Pancreas (tissue), 10 donors: ENCODE measurements at regions not wholly inside any gene's neighbourhood (a gene's known extent, or its start where the extent isn't known, plus 50 kb on each side); places are given as distances from the start of the nearest gene placed in this dataset.

Experiments
- ATAC-seq, 4 donors: fragments of 200-7000 bp; cut with Tn5 transposase; one replicate each; pipeline versions ENCODE4 v1.8.0 to v1.9.1; 2020; ENCODE audit warnings: mild to moderate bottlenecking in 4 of 4, moderate library complexity in 4 of 4
- DNase-seq, 6 donors: peaks; one replicate each; pipeline ENCODE4 v3.0.0-alpha.2; 2020
- FAIRE-seq: peaks from 2 replicates; lab custom pipeline; 2012; peaks lifted over from hg19 to GRCh38; lab: Jason Lieb, UNC
- H3K27ac ChIP-seq, 4 donors: fragments of 200-600 bp; sonication (generic); 1 replicate in 3 of 4; 2 replicates in 1 of 4; pipeline versions ENCODE4 v1.5.0 to v1.8.0; 2020
- H3K27me3 ChIP-seq, 4 donors: fragments of 200-600 bp; one replicate each; pipeline ENCODE4 v1.8.0; 2021
- H3K36me3 ChIP-seq, 3 donors: fragments of 200-600 bp; sonication (generic) in 1 of 3; one replicate each; pipeline versions ENCODE4 v1.5.0 to v1.8.0; 2020 to 2021
- H3K4me1 ChIP-seq, 3 donors: fragments of 200-600 bp; one replicate each; pipeline ENCODE4 v1.8.0; 2021
- H3K4me3 ChIP-seq, 4 donors: fragments of 200-600 bp; sonication (generic) in 2 of 4; one replicate each; pipeline versions ENCODE4 v1.5.0 to v1.8.0; 2020 to 2021
- H3K9me3 ChIP-seq, 4 donors: fragments of 200-600 bp; one replicate each; pipeline ENCODE4 v1.8.0; 2021
- CTCF ChIP-seq, 4 donors: fragments of 200-600 bp; sonication (generic) in 3 of 4; IDR thresholded peaks; one replicate each; pipeline versions ENCODE4 v1.5.0 to v1.8.0; 2021; ENCODE audit warnings: antibody characterized with exemption in 4 of 4
- WGBS, 2 donors: extraction: QIAGEN DNeasy Blood & Tissue Kit; methylation state at CpG; one replicate each; pipeline ENCODE4 v1.1.7; 2013; 5-methylcytosine and 5-hydroxymethylcytosine counted together
- intact Hi-C, 3 donors: fragments of 100-400 bp; cut with DNase I; formaldehyde crosslinking; loops; one replicate each; pipeline versions ENCODE4 v1.11.1 to v1.14.2; 2022
- donor health status: healthy with polysubstance abuse.
- donor health status: DM: no; HTN: no; CAD: no; lungs with moderate emphysema.
- donor health status: DM: no; HTN: no; CAD: no.
- donor health status: control.
- donor health status: control.
- donor health status: Bipolar disorder and iron deficiency.
- donor health status: DM: yes; HTN: yes; CAD: no.
- donor health status: DM: no; HTN: no; CAD: no.
- donor health status: DM: no; HTN: no; CAD: no.
- donor health status: DM: yes; HTN: yes; CAD: no.

DNA sequence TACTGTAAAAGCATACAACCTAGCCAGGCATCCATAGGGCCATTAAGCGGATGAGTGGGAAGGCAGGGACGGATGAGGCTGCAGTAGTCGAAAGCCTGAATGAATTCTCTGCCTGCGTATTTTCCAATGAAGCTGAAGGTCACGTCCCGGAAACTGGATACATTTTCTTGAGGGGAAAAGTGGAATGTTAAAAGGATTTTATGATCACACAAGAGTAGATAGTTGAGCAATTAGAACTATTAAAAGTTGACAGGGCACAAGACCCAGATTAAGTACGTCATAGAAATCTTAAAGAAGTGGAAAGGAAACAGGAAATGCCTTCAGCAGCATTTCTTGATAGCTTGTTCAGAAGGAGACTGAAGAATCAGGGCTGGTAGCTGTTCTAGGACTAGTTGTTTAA lies 98.3 kb upstream of the CXXC4 start:
- Histone ChIP-seq H3K27ac (peak overlapping the region in 1 of 4 donors; percentile 39), H3K4me1 (peaks cover 0 to 3% (median 0%) of the 10 kb centered on the region in 3 donors), H3K36me3 (no peaks in the 10 kb centered on the region), H3K27me3 (no peaks in the 10 kb centered on the region), H3K9me3 (no peaks in the 10 kb centered on the region), H3K4me3 (no peak overlapping the region)
- 71 to 73% methylated on average over 7 of the region's 7 CpGs for WGBS, 2 donors
- intact Hi-C loops: no loop called here
- no peak for ATAC-seq
- FAIRE-seq: no peak
- TF ChIP-seq CTCF (IDR thresholded peaks at IDR 0.05): no peak
- no peak for DNase-seq

DNA sequence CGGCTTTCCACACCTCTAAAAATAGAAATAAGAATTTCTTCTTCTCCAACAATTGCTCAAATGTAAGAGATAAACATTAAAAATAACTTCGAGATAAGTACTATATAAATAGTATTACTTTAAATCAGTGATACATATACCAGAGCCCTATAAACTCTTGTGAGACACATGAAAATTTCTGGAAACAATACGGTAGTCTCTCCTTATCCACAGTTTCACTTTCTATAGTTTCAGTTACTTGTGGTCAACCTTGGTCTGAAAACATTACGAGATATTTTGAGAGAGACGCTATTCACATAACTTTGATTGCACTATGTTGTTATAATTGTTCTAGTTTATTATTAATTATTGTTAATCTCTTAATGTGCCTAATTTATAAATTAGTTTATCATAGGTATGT lies 101.5 kb upstream of the CXXC4 start:
- ATAC-seq (peak in 1 of 4 donors; percentile 59), FAIRE-seq (no peak), DNase-seq (no peak)
- Histone ChIP-seq H3K36me3 (no peaks in the 10 kb centered on the region), H3K4me3 (no peak overlapping the region), H3K9me3 (no peaks in the 10 kb centered on the region), H3K27ac (no peak overlapping the region), H3K4me1 (peaks cover 0 to 3% (median 0%) of the 10 kb centered on the region in 3 donors), H3K27me3 (no peaks in the 10 kb centered on the region)
- intact Hi-C loops: no loop called here
- WGBS, 2 donors: 29 to 33% methylated on average over 5 of the region's 5 CpGs
- no peak for TF ChIP-seq CTCF (IDR thresholded peaks at IDR 0.05)

DNA sequence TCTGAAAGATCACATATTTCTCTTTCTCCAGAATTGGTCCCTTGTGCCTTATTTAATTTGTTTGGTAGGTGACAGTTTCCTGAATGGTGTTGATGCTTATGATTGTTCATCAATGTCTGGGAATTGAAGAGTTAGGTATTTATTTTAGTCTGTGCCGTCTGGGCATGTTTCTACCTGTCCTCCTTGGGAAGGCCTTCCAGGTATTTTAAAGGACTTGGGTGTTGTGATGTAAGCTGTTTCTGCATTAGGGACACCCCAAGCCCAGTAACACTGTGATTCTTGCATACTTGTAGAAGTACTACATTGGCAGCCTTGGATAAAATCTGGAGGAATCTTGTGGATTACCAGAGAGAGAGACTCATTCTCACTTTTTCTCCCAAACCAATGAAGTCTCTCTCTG lies 120.8 kb upstream of the CXXC4 start:
- no peak for DNase-seq
- TF ChIP-seq CTCF (IDR thresholded peaks at IDR 0.05): no peak
- Histone ChIP-seq H3K9me3 (peaks cover 0 to 5% (median 0%) of the 10 kb centered on the region in 4 donors), H3K27ac (no peak overlapping the region), H3K4me3 (no peak overlapping the region), H3K36me3 (no peaks in the 10 kb centered on the region), H3K4me1 (no peaks in the 10 kb centered on the region), H3K27me3 (no peaks in the 10 kb centered on the region)
- intact Hi-C loops: no loop called here
- no peak for ATAC-seq
- FAIRE-seq: no peak
- WGBS, 2 donors: 86 to 94% methylated on average over 1 of the region's 1 CpG

- H3K9me3 ChIP-seq: peaks cover 0 to 5% (median 0%) of the 10 kb centered on the region in 4 donors
- no peak overlapping the region for H3K27ac ChIP-seq
- FAIRE-seq (no peak), DNase-seq (no peak), ATAC-seq (no peak)
- no peaks in the 10 kb centered on the region for H3K36me3 ChIP-seq
- intact Hi-C loops: no loop called here
- H3K4me1 ChIP-seq: no peaks in the 10 kb centered on the region
- 94 to 100% methylated on average over 2 of the region's 2 CpGs for whole genome bisulfite sequencing, 2 donors
- no peak overlapping the region for H3K4me3 ChIP-seq
- H3K27me3 ChIP-seq: no peaks in the 10 kb centered on the region
- no peak for TF ChIP-seq CTCF (IDR thresholded peaks at IDR 0.05)
Observed at GRCh38 chr4:104615926-104616325, 121.2 kb upstream of the CXXC4 start.

DNA sequence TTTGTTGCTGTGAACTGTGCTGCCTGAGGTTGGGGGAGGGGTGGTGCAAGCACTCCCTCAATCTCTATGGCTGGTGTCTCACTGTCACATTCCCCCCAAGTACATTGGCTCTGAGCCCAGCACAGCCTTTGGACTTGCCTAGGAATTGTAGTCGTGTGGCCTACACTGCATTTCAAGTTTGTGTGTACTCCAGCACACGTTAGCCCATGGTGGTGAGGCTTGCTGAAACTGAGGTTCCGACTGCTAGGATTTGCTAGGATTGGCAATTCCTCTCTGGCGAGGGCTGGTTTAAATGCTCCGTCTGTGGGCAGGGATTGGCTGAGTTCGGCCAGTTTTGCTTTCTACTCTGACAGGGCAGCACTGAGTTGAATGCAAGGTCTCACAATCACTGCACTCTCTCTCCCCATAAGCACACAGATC lies 121.7 kb upstream of the CXXC4 start:
- H3K27me3 ChIP-seq: no peaks in the 10 kb centered on the region
- 58 to 67% methylated on average over 6 of the region's 6 CpGs for WGBS, 2 donors
- H3K27ac ChIP-seq: no peak overlapping the region
- peak in 1 of 6 donors; percentile 14 for DNase-seq
- FAIRE-seq: no peak
- peak in 2 of 4 donors; percentile 55 to 73 for ATAC-seq
- H3K4me1 ChIP-seq: no peaks in the 10 kb centered on the region
- intact Hi-C loops: no loop called here
- peaks cover 0 to 5% (median 0%) of the 10 kb centered on the region in 4 donors for H3K9me3 ChIP-seq
- no peak for TF ChIP-seq CTCF (IDR thresholded peaks at IDR 0.05)
- no peaks in the 10 kb centered on the region for H3K36me3 ChIP-seq
- no peak overlapping the region for H3K4me3 ChIP-seq
